ENCODE measurements at regions not wholly inside any gene's neighbourhood (a gene's known extent, or its start where the extent isn't known, plus 50 kb on each side); places are given as distances from the start of the nearest gene placed in this dataset.

- Mint-ChIP-seq H3K27ac (no peak overlapping the region), H3K4me3 (no peak overlapping the region)
- intact Hi-C loops (cut with micrococcal nuclease), result no loop called here
These were observed 310.0 kb upstream of the C1orf174 start for GRCh38 chr1:4210043-4210442.

GRCh38 chr1:4212796-4213195, 312.7 kb upstream of the C1orf174 start:
- Mint-ChIP-seq H3K27me3 (ENCODE audit: insufficient read depth) (no peaks in the 10 kb centered on the region), H3K4me3 (no peak overlapping the region), H3K36me3 (ENCODE audit: low read depth) (no peaks in the 10 kb centered on the region), H3K9me3 (no peaks in the 10 kb centered on the region), H3K4me1 (ENCODE audit: low read depth) (no peaks in the 10 kb centered on the region), H3K27ac (no peak overlapping the region)
- no peak for DNase-seq (ENCODE audit: low spot score)
- intact Hi-C loops (cut with micrococcal nuclease), result no loop called here

More at GRCh38 chr1:4210043-4210442, 310.0 kb upstream of the C1orf174 start:
- DNase-seq (ENCODE audit: low spot score), result no peak
- H3K4me1 Mint-ChIP-seq (ENCODE audit: low read depth), result no peaks in the 10 kb centered on the region
- H3K36me3 Mint-ChIP-seq (ENCODE audit: low read depth), result no peaks in the 10 kb centered on the region
- H3K27me3 Mint-ChIP-seq (ENCODE audit: insufficient read depth), result no peaks in the 10 kb centered on the region
- H3K9me3 Mint-ChIP-seq, result peaks cover 4% of the 10 kb centered on the region

- Mint-ChIP-seq H3K4me3 (no peak overlapping the region), H3K27me3 (ENCODE audit: insufficient read depth) (no peaks in the 10 kb centered on the region), H3K9me3 (no peaks in the 10 kb centered on the region), H3K36me3 (ENCODE audit: low read depth) (no peaks in the 10 kb centered on the region), H3K27ac (no peak overlapping the region), H3K4me1 (ENCODE audit: low read depth) (no peaks in the 10 kb centered on the region)
- no peak for DNase-seq (ENCODE audit: low spot score)
- intact Hi-C loops (cut with micrococcal nuclease), result no loop called here
These were observed 313.4 kb upstream of the C1orf174 start for GRCh38 chr1:4213366-4213973.

- Mint-ChIP-seq H3K4me1 (ENCODE audit: low read depth) (no peaks in the 10 kb centered on the region), H3K4me3 (no peak overlapping the region), H3K27ac (no peak overlapping the region), H3K27me3 (ENCODE audit: insufficient read depth) (no peaks in the 10 kb centered on the region), H3K9me3 (no peaks in the 10 kb centered on the region), H3K36me3 (ENCODE audit: low read depth) (no peaks in the 10 kb centered on the region)
- intact Hi-C loops (cut with micrococcal nuclease), result no loop called here
- no peak for DNase-seq (ENCODE audit: low spot score)
These were observed 314.8 kb upstream of the C1orf174 start for GRCh38 chr1:4214826-4215225.

- Mint-ChIP-seq H3K27ac (no peak overlapping the region), H3K36me3 (ENCODE audit: low read depth) (no peaks in the 10 kb centered on the region), H3K4me1 (ENCODE audit: low read depth) (no peaks in the 10 kb centered on the region), H3K9me3 (no peaks in the 10 kb centered on the region), H3K27me3 (ENCODE audit: insufficient read depth) (no peaks in the 10 kb centered on the region), H3K4me3 (no peak overlapping the region)
- intact Hi-C loops (cut with micrococcal nuclease), result no loop called here
- DNase-seq (ENCODE audit: low spot score), result no peak
These were observed 315.3 kb upstream of the C1orf174 start for GRCh38 chr1:4215391-4215790.

GRCh38 chr1:4216231-4216630, 316.2 kb upstream of the C1orf174 start:
- H3K4me3 Mint-ChIP-seq, result no peak overlapping the region
- H3K27me3 Mint-ChIP-seq (ENCODE audit: insufficient read depth), result no peaks in the 10 kb centered on the region
- H3K9me3 Mint-ChIP-seq, result no peaks in the 10 kb centered on the region
- DNase-seq (ENCODE audit: low spot score), result no peak
- intact Hi-C loops (cut with micrococcal nuclease), result no loop called here
- no peaks in the 10 kb centered on the region for H3K4me1 Mint-ChIP-seq (ENCODE audit: low read depth)
- no peaks in the 10 kb centered on the region for H3K36me3 Mint-ChIP-seq (ENCODE audit: low read depth)
- H3K27ac Mint-ChIP-seq, result no peak overlapping the region

GRCh38 chr1:4218619-4219018, 318.5 kb upstream of the C1orf174 start:
- no peaks in the 10 kb centered on the region for H3K27me3 Mint-ChIP-seq (ENCODE audit: insufficient read depth)
- DNase-seq (ENCODE audit: low spot score), result no peak
- intact Hi-C loops (cut with micrococcal nuclease), result no loop called here
- no peak overlapping the region for H3K4me3 Mint-ChIP-seq
- H3K4me1 Mint-ChIP-seq (ENCODE audit: low read depth), result no peaks in the 10 kb centered on the region
- H3K36me3 Mint-ChIP-seq (ENCODE audit: low read depth), result no peaks in the 10 kb centered on the region
- H3K27ac Mint-ChIP-seq, result no peak overlapping the region
- H3K9me3 Mint-ChIP-seq, result no peaks in the 10 kb centered on the region

- Mint-ChIP-seq H3K27ac (no peak overlapping the region), H3K9me3 (no peaks in the 10 kb centered on the region), H3K4me3 (no peak overlapping the region), H3K36me3 (ENCODE audit: low read depth) (no peaks in the 10 kb centered on the region), H3K4me1 (ENCODE audit: low read depth) (no peaks in the 10 kb centered on the region), H3K27me3 (ENCODE audit: insufficient read depth) (no peaks in the 10 kb centered on the region)
- intact Hi-C loops (cut with micrococcal nuclease), result no loop called here
- DNase-seq (ENCODE audit: low spot score), result no peak
These were observed 319.0 kb upstream of the C1orf174 start for GRCh38 chr1:4219111-4219510.

GRCh38 chr1:4219826-4220225, 319.8 kb upstream of the C1orf174 start:
- Mint-ChIP-seq H3K9me3 (no peaks in the 10 kb centered on the region), H3K4me3 (no peak overlapping the region), H3K27ac (no peak overlapping the region), H3K4me1 (ENCODE audit: low read depth) (no peaks in the 10 kb centered on the region), H3K27me3 (ENCODE audit: insufficient read depth) (no peaks in the 10 kb centered on the region), H3K36me3 (ENCODE audit: low read depth) (no peaks in the 10 kb centered on the region)
- DNase-seq (ENCODE audit: low spot score), result no peak
- intact Hi-C loops (cut with micrococcal nuclease), result no loop called here

GRCh38 chr1:4220362-4220761, 320.3 kb upstream of the C1orf174 start:
- Mint-ChIP-seq H3K9me3 (no peaks in the 10 kb centered on the region), H3K27me3 (ENCODE audit: insufficient read depth) (no peaks in the 10 kb centered on the region), H3K36me3 (ENCODE audit: low read depth) (no peaks in the 10 kb centered on the region), H3K4me3 (no peak overlapping the region), H3K4me1 (ENCODE audit: low read depth) (no peaks in the 10 kb centered on the region), H3K27ac (no peak overlapping the region)
- DNase-seq (ENCODE audit: low spot score), result no peak
- intact Hi-C loops (cut with micrococcal nuclease), result no loop called here

- no peaks in the 10 kb centered on the region for H3K4me1 Mint-ChIP-seq (ENCODE audit: low read depth)
These were observed 321.0 kb upstream of the C1orf174 start for GRCh38 chr1:4221107-4221506.

GRCh38 chr1:4224684-4225467, 324.8 kb upstream of the C1orf174 start:
- intact Hi-C loops (cut with micrococcal nuclease), result no loop called here
- no peaks in the 10 kb centered on the region for H3K36me3 Mint-ChIP-seq (ENCODE audit: low read depth)
- H3K27ac Mint-ChIP-seq, result no peak overlapping the region
- peaks cover 2% of the 10 kb centered on the region for H3K27me3 Mint-ChIP-seq (ENCODE audit: insufficient read depth)
- H3K4me1 Mint-ChIP-seq (ENCODE audit: low read depth), result no peaks in the 10 kb centered on the region
- no peaks in the 10 kb centered on the region for H3K9me3 Mint-ChIP-seq
- no peak for DNase-seq (ENCODE audit: low spot score)
- H3K4me3 Mint-ChIP-seq, result no peak overlapping the region

More at GRCh38 chr1:4221107-4221506, 321.0 kb upstream of the C1orf174 start:
- Mint-ChIP-seq H3K4me3 (no peak overlapping the region), H3K9me3 (no peaks in the 10 kb centered on the region), H3K27me3 (ENCODE audit: insufficient read depth) (no peaks in the 10 kb centered on the region), H3K27ac (no peak overlapping the region), H3K36me3 (ENCODE audit: low read depth) (no peaks in the 10 kb centered on the region)
- DNase-seq (ENCODE audit: low spot score), result no peak
- intact Hi-C loops (cut with micrococcal nuclease), result no loop called here

GRCh38 chr1:4227986-4228385, 327.9 kb upstream of the C1orf174 start:
- DNase-seq (ENCODE audit: low spot score), result no peak
- H3K27me3 Mint-ChIP-seq (ENCODE audit: insufficient read depth), result peaks cover 2% of the 10 kb centered on the region
- H3K4me3 Mint-ChIP-seq, result no peak overlapping the region
- H3K9me3 Mint-ChIP-seq, result no peaks in the 10 kb centered on the region
- H3K27ac Mint-ChIP-seq, result no peak overlapping the region
- intact Hi-C loops (cut with micrococcal nuclease), result no loop called here
- no peaks in the 10 kb centered on the region for H3K4me1 Mint-ChIP-seq (ENCODE audit: low read depth)
- no peaks in the 10 kb centered on the region for H3K36me3 Mint-ChIP-seq (ENCODE audit: low read depth)

Data from activated T-helper 1 cell treated with anti-CD3 and anti-CD28 coated beads, Interleukin-12 subunit alpha, Interleukin-12 subunit beta, Interleukin-2, Interleukin-4 antibody, amounts not matched to agents 30 ng/mL and 10 ng/mL and 1 ng/mL, durations not matched to agents 14 hours and 24 hours and 36 hours (primary cell).